ENCODE measurements at regions not wholly inside any gene's neighbourhood (a gene's known extent, or its start where the extent isn't known, plus 50 kb on each side); places are given as distances from the start of the nearest gene placed in this dataset.

DNA sequence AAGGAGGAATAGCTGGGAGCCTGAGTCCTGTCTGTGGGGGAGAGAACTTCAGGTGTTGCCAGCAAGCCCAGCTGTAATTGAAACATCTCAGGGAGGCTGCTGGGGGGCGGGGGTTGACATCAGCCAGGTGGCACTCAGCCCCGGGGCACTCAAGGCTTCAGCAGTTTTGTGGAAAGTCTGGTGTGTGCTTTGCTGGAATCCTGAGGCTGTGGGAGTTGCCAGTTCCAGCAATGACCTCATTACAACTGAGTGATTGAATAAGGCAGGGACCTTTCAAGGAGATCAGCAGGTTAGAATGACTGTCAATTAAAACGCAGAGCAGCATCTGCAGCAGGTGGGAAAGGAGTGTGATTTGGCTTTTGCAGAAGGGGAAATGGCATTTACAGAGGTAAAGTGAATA lies 75.7 kb downstream of the FAM43A start:
- TF ChIP-seq, protein P1, sequence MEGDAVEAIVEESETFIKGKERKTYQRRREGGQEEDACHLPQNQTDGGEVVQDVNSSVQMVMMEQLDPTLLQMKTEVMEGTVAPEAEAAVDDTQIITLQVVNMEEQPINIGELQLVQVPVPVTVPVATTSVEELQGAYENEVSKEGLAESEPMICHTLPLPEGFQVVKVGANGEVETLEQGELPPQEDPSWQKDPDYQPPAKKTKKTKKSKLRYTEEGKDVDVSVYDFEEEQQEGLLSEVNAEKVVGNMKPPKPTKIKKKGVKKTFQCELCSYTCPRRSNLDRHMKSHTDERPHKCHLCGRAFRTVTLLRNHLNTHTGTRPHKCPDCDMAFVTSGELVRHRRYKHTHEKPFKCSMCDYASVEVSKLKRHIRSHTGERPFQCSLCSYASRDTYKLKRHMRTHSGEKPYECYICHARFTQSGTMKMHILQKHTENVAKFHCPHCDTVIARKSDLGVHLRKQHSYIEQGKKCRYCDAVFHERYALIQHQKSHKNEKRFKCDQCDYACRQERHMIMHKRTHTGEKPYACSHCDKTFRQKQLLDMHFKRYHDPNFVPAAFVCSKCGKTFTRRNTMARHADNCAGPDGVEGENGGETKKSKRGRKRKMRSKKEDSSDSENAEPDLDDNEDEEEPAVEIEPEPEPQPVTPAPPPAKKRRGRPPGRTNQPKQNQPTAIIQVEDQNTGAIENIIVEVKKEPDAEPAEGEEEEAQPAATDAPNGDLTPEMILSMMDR (IDR thresholded peaks at IDR 0.05) = no peak
- Histone ChIP-seq H3K4me3 (no peak overlapping the region), H3K36me3 (no peaks in the 10 kb centered on the region), H3K9me3 (no peaks in the 10 kb centered on the region), H3K4me1 (ENCODE audit: control insufficient read depth in 1 of 2, low read depth in 2 of 2) (peaks cover 9 to 23% of the 10 kb centered on the region in 2 donors), H3K27ac (no peak overlapping the region), H3K27me3 (replicated peaks; ENCODE audit: insufficient read depth) (no peaks in the 10 kb centered on the region)
- DNase-seq (ENCODE audit: low spot score) (no peak), ATAC-seq (ENCODE audit: insufficient number of reproducible peaks, low FRiP score, low read depth) (no peak)

DNA sequence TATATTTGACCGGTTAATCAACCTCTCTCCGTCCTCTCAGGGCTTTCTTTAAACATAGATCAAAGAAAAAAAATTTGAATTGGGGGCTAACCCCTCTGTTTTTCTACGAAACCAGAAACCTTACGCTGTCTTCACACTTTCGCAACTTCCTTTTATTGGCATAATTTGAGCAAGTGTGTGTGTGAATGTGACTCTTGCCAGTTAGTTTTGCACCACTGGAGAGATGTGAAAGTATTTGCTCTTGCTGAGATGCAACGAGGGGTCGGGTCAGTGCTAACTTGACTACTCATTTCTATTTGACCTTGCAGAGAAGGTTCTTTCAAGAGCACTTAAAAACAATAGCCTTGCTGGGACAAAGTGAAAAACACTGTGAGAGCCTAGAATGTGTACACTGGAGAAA lies 81.2 kb downstream of the FAM43A start:
- Histone ChIP-seq H3K4me3 (no peak overlapping the region), H3K27ac (no peak overlapping the region), H3K4me1 (ENCODE audit: control insufficient read depth in 1 of 2, low read depth in 2 of 2) (peaks cover 0 to 7% of the 10 kb centered on the region in 2 donors), H3K36me3 (no peaks in the 10 kb centered on the region), H3K9me3 (no peaks in the 10 kb centered on the region), H3K27me3 (replicated peaks; ENCODE audit: insufficient read depth) (no peaks in the 10 kb centered on the region)
- ATAC-seq (ENCODE audit: insufficient number of reproducible peaks, low FRiP score, low read depth) = no peak
- no peak for DNase-seq (ENCODE audit: low spot score)
- TF ChIP-seq, protein P1 (IDR thresholded peaks at IDR 0.05) = no peak

DNA sequence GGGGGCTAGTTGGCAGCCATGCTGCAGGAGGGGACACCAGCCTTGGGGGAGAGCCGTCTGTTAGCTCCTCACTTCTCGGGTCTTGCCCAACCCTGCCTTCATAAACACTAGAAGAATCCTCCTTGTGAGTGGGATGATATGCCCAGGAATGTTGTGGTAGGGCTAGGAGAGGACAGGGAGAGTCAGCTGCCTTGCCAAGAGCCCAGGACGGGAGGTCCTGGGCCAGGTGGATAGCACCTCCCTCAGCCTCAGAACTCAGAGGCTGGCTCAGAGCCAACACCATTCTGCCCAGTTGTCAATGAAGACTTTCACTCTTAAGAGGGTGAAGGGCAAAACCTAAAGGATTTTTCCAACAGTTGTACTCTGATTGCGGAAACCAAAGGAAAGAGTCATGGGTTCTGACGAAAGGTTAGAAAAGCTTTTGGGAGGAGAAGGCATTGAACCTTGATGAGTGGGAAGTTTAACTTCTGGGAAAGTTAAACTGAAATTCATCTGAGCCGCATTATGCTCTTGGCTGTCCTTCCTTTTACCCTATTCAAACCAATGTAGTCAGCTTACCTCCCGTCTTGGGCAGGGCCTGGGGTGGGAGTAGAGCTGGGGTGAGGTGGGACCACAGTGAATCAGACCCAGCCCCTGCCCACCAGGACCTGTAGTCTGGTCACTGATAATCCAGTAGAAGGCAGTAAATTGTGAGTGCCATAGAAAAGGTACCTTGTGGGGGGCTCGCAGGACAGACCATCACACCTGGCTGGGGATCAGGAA lies 81.9 kb downstream of the FAM43A start:
- TF ChIP-seq, protein P1 (IDR thresholded peaks at IDR 0.05) = no peak
- no peak for DNase-seq (ENCODE audit: low spot score)
- Histone ChIP-seq H3K27me3 (replicated peaks; ENCODE audit: insufficient read depth) (no peaks in the 10 kb centered on the region), H3K4me1 (ENCODE audit: control insufficient read depth in 1 of 2, low read depth in 2 of 2) (peaks cover 0 to 10% of the 10 kb centered on the region in 2 donors), H3K4me3 (no peak overlapping the region), H3K27ac (no peak overlapping the region), H3K36me3 (no peaks in the 10 kb centered on the region), H3K9me3 (no peaks in the 10 kb centered on the region)
- ATAC-seq (ENCODE audit: insufficient number of reproducible peaks, low FRiP score, low read depth) = no peak

DNA sequence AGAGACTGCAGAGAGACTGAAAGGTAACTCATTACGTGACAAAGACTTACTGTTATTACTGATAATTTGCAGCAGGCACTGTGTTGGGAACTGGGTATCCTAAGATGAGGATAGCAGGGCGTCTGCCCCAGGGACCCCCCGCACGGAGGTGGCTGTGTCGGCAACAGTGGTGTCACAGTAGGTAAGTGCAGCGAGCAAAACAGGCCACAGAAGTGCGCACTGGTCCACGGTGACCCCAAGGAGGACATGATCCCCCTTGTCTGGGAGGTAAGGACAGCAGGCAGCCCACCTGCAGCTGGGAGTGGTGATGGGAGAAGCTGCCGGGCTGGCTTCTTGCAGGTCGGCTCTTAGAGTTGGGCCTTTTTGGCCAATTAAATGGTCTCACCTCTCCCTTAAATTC lies 82.9 kb downstream of the FAM43A start:
- Histone ChIP-seq H3K9me3 (no peaks in the 10 kb centered on the region), H3K27ac (no peak overlapping the region), H3K27me3 (replicated peaks; ENCODE audit: insufficient read depth) (no peaks in the 10 kb centered on the region), H3K36me3 (no peaks in the 10 kb centered on the region), H3K4me3 (peak overlapping the region; percentile 69), H3K4me1 (ENCODE audit: control insufficient read depth in 1 of 2, low read depth in 2 of 2) (peaks cover 5 to 19% of the 10 kb centered on the region in 2 donors)
- ATAC-seq (ENCODE audit: insufficient number of reproducible peaks, low FRiP score, low read depth) (no peak), DNase-seq (ENCODE audit: low spot score) (no peak)
- TF ChIP-seq, protein P1 (IDR thresholded peaks at IDR 0.05) = no peak

DNA sequence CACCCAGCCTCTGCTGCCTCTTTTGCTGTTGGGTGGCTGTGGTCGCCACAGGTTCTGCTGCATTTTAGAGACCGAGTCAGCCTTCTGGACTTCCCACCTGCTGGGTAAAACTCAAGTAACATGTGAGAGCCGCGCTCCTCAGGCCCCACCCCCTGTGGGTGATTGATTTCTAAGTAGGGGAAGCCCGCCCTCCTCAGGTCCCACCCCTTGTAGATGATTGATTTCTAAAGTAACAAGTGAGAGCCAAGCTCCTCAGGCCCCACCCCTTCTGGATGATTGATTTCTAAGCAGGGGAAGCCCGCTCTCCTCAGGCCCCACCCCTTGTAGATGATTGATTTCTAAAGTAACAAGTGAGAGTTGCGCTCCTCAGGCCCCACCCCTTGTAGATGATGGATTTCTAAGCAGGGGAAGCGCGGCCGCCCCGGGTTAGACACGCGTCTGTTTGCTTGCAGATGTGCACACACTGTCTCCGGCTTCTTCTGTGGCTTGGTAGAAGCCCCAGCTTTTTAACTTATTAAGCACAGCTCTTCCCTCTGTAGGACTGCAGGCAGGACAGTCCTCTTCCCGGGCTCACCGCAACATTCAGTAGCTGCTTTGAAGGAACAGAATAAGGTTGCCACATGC lies 83.4 kb downstream of the FAM43A start:
- H3K27me3 ChIP-seq (replicated peaks; ENCODE audit: insufficient read depth) = no peaks in the 10 kb centered on the region
- peak; percentile 73 for ATAC-seq (ENCODE audit: insufficient number of reproducible peaks, low FRiP score, low read depth)
- peak; percentile 92 for DNase-seq (ENCODE audit: low spot score)
- H3K27ac ChIP-seq = no peak overlapping the region
- TF ChIP-seq, protein P1 (IDR thresholded peaks at IDR 0.05) = no peak
- H3K36me3 ChIP-seq = no peaks in the 10 kb centered on the region
- peaks cover 5 to 19% of the 10 kb centered on the region in 2 donors for H3K4me1 ChIP-seq (ENCODE audit: control insufficient read depth in 1 of 2, low read depth in 2 of 2)
- peak overlapping the region; percentile 69 for H3K4me3 ChIP-seq
- no peaks in the 10 kb centered on the region for H3K9me3 ChIP-seq

Data from thoracic aorta (tissue), 2 donors.